Small intestine (tissue), 7 donors: ENCODE measurements at regions not wholly inside any gene's neighbourhood (a gene's known extent, or its start where the extent isn't known, plus 50 kb on each side); places are given as distances from the start of the nearest gene placed in this dataset.
A peak's percentile ranks its signal among the peaks of the same experiment; 100 is the strongest.
"Not testable (repeated sequence)": the region's sequence is repeated elsewhere in the genome, so short reads cannot be mapped to it uniquely, and the experiment has no call there.

ENCODE experiments used
- DNase-seq, 2 donors: peaks; one replicate each; pipeline versions ENCODE4 v3.0.0 to v3.0.0-alpha.2; 2013
- FAIRE-seq: peaks from 2 replicates; lab custom pipeline; 2012; peaks lifted over from hg19 to GRCh38; lab: Jason Lieb, UNC
- H3K27ac ChIP-seq, 3 donors: one replicate each; pipeline ENCODE4 v1.5.1; 2013; ENCODE audit warnings: low read length in 2 of 3, mild to moderate bottlenecking in 2 of 3, control low read depth in 1 of 3, inconsistent platforms in 1 of 3, low read depth in 1 of 3, moderate library complexity in 1 of 3
- H3K27me3 ChIP-seq, 3 donors: one replicate each; pipeline ENCODE4 v1.6.1; 2013; ENCODE audit warnings: low read length in 3 of 3, inconsistent platforms in 1 of 3; ENCODE audit not compliant: control insufficient read depth in 3 of 3, insufficient read depth in 3 of 3
- H3K36me3 ChIP-seq, 3 donors: one replicate each; pipeline ENCODE4 v1.6.1; 2013; ENCODE audit warnings: low read length in 3 of 3, inconsistent platforms in 1 of 3, low read depth in 1 of 3, mild to moderate bottlenecking in 1 of 3, moderate library complexity in 1 of 3; ENCODE audit not compliant: control insufficient read depth in 3 of 3, insufficient read depth in 2 of 3
- H3K4me1 ChIP-seq, 3 donors: one replicate each; pipeline ENCODE4 v1.6.1; 2013; ENCODE audit warnings: low read length in 2 of 3, inconsistent platforms in 1 of 3, low read depth in 1 of 3, mild to moderate bottlenecking in 1 of 3, moderate library complexity in 1 of 3; ENCODE audit not compliant: control insufficient read depth in 3 of 3, insufficient read depth in 2 of 3
- H3K4me3 ChIP-seq, 3 donors: one replicate each; pipeline ENCODE4 v1.5.1; 2013; ENCODE audit warnings: low read length in 3 of 3, control low read depth in 1 of 3, inconsistent platforms in 1 of 3, low read depth in 1 of 3, mild to moderate bottlenecking in 1 of 3, moderate library complexity in 1 of 3
- H3K9me3 ChIP-seq, 2 donors: one replicate each; pipeline ENCODE4 v1.6.1; 2013; ENCODE audit warnings: low read depth in 1 of 2, low read length in 1 of 2; ENCODE audit not compliant: control insufficient read depth in 2 of 2, insufficient read depth in 1 of 2
- WGBS, 3 donors: extraction: QIAGEN DNeasy Blood & Tissue Kit; methylation state at CpG; one replicate each; pipeline ENCODE4 v1.1.7; 2013; 5-methylcytosine and 5-hydroxymethylcytosine counted together
- donor health status: healthy with polysubstance abuse.
- donor health status: control.
- donor health status: control.
- donor health status: Bipolar disorder and iron deficiency.
- donor health status: healthy.

DNA sequence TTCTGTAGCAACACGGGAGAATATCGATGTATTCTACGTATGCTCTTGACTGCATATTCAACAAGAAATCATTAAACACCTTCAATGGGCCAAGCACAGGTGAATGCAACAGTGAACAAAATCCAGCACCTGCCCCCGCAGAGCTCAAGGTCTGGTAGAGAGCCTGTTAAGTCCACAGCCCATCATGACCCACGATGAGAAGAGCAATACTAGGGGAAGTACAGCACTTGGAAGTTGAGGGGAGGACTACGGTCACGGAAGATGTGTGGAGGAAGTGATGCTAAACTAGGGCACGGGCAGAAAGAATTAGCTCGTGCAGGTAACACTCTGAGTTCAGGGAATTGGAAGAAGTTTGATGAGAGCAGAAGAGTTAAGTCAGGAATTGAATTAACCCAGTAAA lies 253.6 kb downstream of the HAPSTR1 start:
- H3K9me3 ChIP-seq = peaks cover 0 to 4% of the 10 kb centered on the region in 2 donors
- 74 to 87% (median 78%) methylated on average over 9 of the region's 9 CpGs for WGBS, 3 donors
- FAIRE-seq (no peak), DNase-seq (no peak)
- no peaks in the 10 kb centered on the region for H3K36me3 ChIP-seq
- no peaks in the 10 kb centered on the region for H3K4me1 ChIP-seq
- H3K27ac ChIP-seq = no peak overlapping the region
- H3K27me3 ChIP-seq = peaks cover 0 to 2% (median 0%) of the 10 kb centered on the region in 3 donors
- no peak overlapping the region for H3K4me3 ChIP-seq

DNA sequence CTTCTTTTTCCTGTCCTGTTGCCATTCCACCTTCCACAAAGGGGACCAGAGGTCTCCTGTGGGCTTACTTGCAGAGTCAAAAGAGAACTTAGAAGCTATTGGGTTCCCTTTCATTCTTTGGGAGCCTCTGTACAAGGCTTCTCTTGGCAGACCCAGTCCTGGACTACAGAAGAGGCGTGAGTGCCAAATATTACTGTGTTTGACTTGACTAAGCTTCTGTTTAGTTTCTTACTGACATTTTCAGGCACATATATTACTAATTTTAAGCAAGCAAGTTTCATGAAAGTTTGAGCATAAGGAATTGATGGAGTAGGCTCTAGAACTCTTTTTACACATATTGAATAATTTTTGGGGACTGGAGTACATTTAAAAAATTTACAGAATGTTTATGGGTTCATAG lies 254.4 kb downstream of the HAPSTR1 start:
- H3K4me1 ChIP-seq = no peaks in the 10 kb centered on the region
- no peaks in the 10 kb centered on the region for H3K36me3 ChIP-seq
- no peak for FAIRE-seq
- peaks cover 0 to 4% of the 10 kb centered on the region in 2 donors for H3K9me3 ChIP-seq
- peaks cover 0 to 2% (median 0%) of the 10 kb centered on the region in 3 donors for H3K27me3 ChIP-seq
- DNase-seq = no peak
- H3K4me3 ChIP-seq = no peak overlapping the region
- WGBS, 3 donors = 69 to 100% (median 73%) methylated on average over 1 of the region's 1 CpG
- no peak overlapping the region for H3K27ac ChIP-seq

DNA sequence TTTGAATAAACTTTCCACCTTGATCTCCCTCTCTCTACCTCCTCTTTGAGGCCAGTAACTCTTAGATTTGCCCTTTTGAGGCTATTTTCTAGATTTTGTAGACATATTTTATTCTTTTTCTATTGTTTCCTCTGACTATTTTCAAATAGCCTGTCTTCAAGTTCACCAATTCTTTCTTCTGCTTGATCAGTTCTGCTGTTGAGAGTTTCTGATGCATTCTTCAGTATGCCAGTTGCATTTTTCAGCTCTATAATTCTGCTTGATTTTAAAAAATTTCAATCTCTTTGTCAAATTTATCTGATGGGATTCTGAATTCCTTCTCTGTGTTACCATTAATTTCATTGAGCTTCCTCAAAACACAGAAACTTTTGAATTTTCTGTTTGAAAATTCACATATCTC lies 257.5 kb downstream of the HAPSTR1 start:
- Histone ChIP-seq H3K9me3 (peaks cover 0 to 4% of the 10 kb centered on the region in 2 donors), H3K4me3 (no peak overlapping the region), H3K27ac (no peak overlapping the region), H3K4me1 (peaks cover 0 to 2% (median 0%) of the 10 kb centered on the region in 3 donors), H3K36me3 (no peaks in the 10 kb centered on the region), H3K27me3 (no peaks in the 10 kb centered on the region)
- DNase-seq = no peak
- no peak for FAIRE-seq

DNA sequence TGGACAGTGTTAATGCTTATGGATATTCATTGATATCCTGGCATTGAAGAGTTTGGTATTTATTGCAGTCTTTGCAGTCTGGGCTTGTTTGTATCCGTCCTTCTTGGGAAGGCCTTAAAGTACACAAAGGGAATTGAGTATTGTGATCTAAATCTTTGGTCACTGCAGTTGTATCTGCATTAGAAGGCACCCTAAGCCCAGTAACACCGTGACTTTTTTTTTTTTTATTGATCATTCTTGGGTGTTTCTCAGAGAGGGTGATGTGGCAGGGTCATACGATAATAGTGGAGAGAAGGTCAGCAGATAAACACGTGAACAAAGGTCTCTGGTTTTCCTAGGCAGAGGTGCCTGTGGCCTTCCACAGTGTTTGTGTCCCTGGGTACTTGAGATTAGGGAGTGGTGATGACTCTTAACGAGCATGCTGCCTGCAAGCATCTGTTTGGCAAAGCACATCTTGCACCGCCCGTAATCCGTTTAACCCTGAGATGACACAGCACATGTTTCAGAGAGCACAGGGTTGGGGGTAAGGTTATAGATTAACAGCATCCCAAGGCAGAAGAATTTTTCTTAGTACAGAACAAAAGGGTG lies 258.0 kb downstream of the HAPSTR1 start:
- not testable (repeated sequence) for H3K27ac ChIP-seq, FAIRE-seq, H3K4me1 ChIP-seq, H3K4me3 ChIP-seq, H3K27me3 ChIP-seq, H3K36me3 ChIP-seq, H3K9me3 ChIP-seq
- WGBS, 3 donors = 45 to 76% (median 65%) methylated on average over 8 of the region's 8 CpGs
- peak in 1 of 2 donors; percentile 69 for DNase-seq

DNA sequence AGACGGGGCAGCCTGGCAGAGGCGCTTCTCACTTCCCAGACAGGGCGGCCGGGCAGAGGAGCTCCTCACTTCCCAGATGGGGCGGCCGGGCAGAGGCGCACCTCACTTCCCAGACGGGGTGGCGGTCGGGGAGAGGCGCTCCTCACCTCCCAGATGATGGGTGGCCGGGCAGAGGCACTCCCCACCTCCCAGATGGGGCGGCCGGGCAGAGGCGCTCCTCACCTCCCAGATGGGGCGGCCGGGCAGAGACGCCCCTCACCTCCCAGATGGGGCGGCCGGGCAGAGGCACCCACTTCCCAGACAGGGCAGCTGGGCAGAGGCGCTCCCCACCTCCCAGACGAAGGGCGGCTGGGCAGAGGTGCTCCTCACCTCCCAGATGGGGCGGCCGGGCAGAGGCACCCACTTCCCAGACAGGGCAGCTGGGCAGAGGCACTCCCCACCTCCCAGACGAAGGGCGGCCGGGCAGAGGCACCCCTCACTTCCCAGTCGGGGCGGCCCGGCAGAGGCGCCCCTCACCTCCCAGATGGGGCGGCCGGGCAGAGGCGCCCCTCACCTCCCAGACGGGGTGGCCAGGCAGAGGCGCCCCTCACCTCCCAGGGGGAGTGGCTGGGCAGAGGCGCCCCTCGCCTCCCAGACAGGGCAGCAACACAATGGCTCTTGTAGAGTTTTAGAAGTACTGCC lies 258.8 kb downstream of the HAPSTR1 start:
- WGBS, 3 donors = 94 to 96% (median 96%) methylated on average over 35 to 39 of the region's 39 CpGs
- FAIRE-seq = not testable (repeated sequence)

DNA sequence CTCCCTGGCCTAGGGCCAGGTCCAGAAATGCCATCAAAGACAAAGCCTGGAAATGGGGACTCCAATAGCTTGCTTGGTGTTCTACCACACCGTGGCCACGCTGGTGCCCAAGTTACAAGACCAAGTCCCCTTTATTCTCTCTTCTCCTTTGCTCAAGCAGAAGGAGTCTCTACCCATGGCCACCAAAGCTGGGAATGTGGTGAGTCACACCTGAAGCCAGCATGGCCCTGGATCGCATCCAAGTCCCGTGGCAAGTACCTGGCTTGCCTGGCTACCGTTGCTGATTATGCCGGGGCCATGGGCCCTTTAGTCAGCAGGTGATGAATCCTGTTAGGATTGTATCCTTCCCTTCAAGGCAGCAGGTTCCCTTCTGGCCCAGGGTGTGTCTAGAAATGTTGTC lies 260.0 kb downstream of the HAPSTR1 start:
- WGBS, 3 donors = 41 to 77% (median 57%) methylated on average over 6 of the region's 6 CpGs
- peak in 1 of 2 donors; percentile 92 for DNase-seq
- no peak for FAIRE-seq

More for the DNA sequence above, 258.8 kb downstream of the HAPSTR1 start:
- H3K27me3 ChIP-seq, H3K36me3 ChIP-seq, DNase-seq, H3K4me3 ChIP-seq, H3K9me3 ChIP-seq, H3K4me1 ChIP-seq: not testable (repeated sequence)
- H3K27ac ChIP-seq = peak overlapping the region in 1 of 3 donors; percentile 75

DNA sequence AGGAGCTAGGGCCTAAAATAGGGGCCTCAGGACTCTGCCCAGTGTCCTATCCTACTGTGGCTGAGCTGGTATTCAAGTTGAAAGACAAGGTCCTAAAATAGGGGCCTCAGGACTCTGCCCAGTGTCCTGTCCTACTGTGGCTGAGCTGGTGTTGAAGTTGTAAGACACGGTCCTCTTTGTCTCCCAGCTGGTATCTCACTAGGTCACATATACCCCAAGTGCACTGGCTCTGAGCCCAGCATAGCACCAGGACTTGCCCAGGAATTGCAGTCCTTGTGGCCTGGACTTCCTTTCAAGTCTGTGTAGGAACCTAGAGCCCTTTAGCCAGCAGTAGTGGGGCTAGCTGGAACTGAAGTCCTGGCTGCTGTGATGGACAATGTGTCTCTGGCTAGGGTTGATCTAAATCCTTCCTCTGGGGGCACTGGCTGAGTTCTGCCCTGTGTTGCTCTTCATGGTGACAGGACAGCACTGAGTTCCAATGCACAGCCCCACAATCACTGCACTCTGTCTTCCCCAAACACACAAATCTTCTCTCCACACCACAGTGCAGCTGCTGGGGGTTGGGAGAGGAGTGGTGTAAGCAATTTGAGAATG lies 260.5 kb downstream of the HAPSTR1 start:
- peak overlapping the region in 1 of 3 donors; percentile 71 for H3K27ac ChIP-seq
- DNase-seq (no peak), FAIRE-seq (no peak)
- no peaks in the 10 kb centered on the region for H3K27me3 ChIP-seq
- no peak overlapping the region for H3K4me3 ChIP-seq
- no peaks in the 10 kb centered on the region for H3K36me3 ChIP-seq
- H3K9me3 ChIP-seq = peaks cover 0 to 4% of the 10 kb centered on the region in 2 donors
- peaks cover 0 to 2% (median 0%) of the 10 kb centered on the region in 3 donors for H3K4me1 ChIP-seq
- 52 to 91% (median 53%) methylated on average over 1 of the region's 1 CpG for WGBS, 3 donors

More for the DNA sequence above, 260.0 kb downstream of the HAPSTR1 start:
- Histone ChIP-seq H3K27ac (peak overlapping the region in 1 of 3 donors; percentile 75), H3K4me1 (peaks cover 0 to 2% (median 0%) of the 10 kb centered on the region in 3 donors), H3K36me3 (no peaks in the 10 kb centered on the region), H3K4me3 (no peak overlapping the region), H3K9me3 (peaks cover 0 to 4% of the 10 kb centered on the region in 2 donors), H3K27me3 (no peaks in the 10 kb centered on the region)

DNA sequence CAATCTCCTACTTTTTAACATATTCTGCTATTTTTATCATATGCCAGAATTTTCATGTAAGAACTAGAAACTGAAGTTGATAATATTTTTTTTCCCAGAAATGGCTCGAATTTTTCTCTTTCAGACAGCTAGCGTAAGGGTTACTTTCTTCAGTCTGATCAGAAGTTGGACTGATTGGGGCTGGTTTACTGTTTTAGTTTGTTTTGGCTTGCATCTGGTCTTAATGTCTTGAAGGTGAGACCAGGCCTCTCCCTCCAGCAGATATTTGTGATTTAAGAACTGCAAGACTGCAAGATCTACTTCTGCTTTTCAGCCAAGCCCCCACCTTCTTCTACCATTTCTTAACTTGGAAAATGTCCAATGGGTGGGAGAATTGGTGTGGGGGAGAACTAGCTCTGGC lies 266.4 kb downstream of the HAPSTR1 start:
- 84 to 87% (median 86%) methylated on average over 2 of the region's 2 CpGs for WGBS, 3 donors
- Histone ChIP-seq H3K27me3 (no peaks in the 10 kb centered on the region), H3K27ac (no peak overlapping the region), H3K9me3 (no peaks in the 10 kb centered on the region), H3K4me1 (peaks cover 0 to 2% (median 0%) of the 10 kb centered on the region in 3 donors), H3K4me3 (no peak overlapping the region), H3K36me3 (no peaks in the 10 kb centered on the region)
- FAIRE-seq = no peak
- no peak for DNase-seq
